ENCODE measurements at regions not wholly inside any gene's neighbourhood (a gene's known extent, or its start where the extent isn't known, plus 50 kb on each side); places are given as distances from the start of the nearest gene placed in this dataset.

DNA sequence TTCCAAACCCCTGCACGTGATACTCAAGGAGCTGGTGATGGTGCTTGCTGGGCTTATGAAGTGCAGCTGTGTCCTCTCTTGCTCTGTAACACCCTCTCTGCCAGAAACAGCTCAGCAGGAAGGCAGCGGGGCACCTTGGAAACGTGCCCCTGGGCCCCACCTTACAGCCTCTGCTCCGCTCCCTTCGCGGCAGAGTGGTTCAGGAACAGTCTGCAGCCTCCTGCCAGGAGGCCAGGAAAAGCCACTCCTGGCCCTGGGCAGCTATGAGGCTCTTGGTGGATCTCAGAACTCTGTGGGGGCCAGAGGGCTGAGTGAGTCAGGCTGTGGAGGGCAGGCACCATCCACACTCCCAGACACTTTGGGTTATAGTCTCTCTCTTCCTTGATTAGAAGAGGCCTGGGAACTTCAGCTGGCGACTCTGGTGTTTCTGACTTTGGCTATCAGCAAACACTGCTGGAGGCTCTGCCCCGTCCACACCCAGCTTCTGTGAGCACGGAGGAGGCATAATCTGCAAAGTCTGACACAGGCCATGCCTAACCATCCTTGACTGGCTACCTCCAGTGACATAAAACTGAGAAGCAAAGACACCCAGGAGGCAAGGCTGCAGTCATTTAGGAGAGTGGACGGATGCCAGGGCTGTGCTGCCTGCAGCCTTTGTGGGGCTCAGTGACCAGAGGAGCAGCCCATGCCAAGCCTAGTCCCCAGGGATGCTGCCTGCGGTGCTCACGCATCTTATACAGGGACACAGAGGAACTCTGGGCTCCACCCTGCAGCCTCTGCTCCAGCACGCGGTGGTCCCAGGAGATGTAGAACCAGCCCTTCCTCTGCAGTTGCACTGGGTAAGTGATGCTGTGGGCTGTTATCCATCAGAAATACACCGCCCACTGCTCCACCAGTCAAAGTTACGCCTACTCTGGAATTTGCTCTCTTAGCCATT is 65.3 kb downstream of the METRNL start:
- DNase-seq, result no peak

DNA sequence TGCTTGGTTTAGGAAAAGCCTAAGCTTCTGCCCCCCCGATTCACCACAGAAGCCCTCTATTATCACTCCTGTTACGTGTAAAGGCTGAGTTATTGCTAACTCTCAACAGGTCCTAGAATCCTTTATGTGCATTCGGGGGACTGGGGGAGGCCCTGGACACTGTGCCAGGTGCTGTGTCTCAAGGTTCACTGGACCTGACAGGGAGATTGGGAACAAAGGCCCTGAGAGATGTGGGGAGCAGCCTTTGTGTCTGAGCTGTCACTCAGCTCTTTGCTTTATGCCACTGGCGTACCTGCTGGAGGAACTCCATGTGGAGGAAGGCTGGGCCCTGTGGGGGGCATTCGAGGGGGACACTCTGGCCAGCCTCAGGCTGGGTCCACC is 65.9 kb downstream of the METRNL start:
- no peak for DNase-seq

GRCh38 chr17:83145831-83146230 is 66.4 kb downstream of the METRNL start:
- no peak for DNase-seq

GRCh38 chr17:83146347-83146746 is 66.9 kb downstream of the METRNL start:
- no peak for DNase-seq

- no peak for DNase-seq
These were observed 67.9 kb downstream of the METRNL start for GRCh38 chr17:83147280-83147679.

DNA sequence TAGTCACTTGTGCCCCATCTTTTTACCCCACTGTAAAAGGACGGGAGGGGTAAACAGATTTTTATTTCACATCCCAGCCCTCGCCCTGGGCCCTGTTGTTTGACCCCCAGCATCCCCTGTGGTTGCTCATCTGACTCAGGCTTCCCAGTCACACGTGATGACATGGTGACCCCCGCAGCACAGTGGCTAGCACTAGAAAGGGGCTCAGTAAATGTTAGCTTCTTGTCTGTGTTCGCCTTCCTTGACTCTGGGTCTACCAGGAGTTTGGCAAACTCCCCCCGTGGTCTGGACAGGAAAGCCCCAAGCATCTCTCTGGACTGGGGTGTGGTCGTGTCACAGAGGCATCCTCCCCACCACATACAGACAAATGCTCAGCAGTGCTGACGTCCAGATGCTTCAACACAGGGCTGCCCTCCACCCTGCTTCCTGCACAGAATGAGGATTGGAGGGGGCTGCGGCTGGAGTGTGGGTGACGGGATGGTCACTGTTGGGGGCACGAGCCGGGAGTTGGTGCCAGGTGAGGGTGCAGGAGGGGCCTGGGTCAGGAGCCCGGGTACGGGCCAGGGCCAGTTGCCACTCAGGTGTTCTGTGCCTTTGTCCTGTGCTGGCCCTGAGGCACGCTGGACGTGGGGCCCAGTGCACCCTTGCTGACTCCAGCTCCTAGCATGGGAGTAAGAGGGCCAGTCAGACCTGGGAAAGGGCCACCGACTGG is 69.1 kb downstream of the METRNL start:
- no peak for DNase-seq

DNA sequence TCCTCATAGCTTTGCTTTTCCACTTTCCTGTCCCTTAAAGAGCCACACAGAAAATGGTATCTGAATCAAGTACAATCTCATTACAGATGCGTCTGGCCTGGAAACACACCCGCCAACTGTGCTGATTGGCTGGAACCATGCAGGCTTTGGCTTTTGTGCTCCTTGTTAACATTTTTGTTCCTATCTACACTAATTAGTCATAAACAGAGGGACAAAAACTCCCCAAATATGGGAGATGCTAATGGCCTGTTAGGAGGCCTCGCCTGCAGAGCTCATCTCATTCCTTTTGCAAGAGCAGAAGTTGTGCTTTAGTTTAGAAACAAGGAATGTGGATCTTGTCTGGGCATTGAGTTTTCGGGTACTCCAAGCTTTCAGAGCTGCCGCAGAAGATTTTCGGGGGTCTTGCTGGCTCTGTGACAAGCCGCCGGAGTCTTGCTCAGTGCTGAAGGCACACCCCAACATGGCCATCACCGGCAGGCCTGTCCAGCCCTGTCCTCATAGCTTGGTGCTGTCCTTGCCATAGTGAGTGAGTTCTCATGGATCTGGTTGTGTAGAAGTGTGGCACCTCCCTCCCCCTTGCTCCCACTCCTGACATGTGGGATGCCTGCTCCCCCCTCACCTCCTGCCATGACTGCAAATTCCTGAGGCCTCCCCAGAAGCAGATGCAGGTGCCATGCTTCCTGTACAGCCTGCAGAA is 69.8 kb downstream of the METRNL start:
- DNase-seq, result no peak

- DNase-seq, result no peak
These were observed 70.4 kb downstream of the METRNL start for GRCh38 chr17:83149761-83150251.

DNA sequence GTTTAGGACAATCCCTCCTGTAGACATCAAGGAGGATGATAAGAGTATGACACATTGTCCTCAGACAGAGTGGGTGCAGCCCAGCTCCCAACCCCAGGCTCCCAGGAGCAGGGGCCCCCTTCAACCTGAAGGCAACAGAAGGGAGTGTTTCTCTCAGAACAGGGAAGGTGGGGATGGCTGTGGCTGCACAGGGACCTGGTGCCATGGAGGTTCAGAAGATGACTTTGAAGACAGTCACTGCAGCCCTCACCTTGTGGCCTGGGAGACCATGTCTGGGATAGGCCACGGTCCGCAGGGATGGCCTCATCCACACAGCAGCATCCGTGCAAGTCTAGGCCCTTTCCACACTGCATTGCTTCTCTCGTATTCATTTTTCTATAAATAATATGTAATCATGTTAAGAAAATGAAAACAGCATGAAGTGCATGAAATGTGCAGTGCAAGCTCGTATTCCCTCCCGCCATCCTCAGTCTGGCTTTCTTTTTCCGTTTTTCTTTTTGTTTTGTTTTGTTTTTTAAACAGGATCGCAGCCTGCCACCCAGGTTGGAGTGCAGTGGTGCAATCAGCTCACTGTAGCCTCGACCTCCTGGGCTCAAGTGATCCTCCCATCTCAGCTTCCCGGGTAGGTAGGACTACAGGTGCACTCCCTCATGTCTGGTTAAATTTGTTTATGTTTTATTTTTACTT is 71.1 kb downstream of the METRNL start:
- no peak for DNase-seq

DNA sequence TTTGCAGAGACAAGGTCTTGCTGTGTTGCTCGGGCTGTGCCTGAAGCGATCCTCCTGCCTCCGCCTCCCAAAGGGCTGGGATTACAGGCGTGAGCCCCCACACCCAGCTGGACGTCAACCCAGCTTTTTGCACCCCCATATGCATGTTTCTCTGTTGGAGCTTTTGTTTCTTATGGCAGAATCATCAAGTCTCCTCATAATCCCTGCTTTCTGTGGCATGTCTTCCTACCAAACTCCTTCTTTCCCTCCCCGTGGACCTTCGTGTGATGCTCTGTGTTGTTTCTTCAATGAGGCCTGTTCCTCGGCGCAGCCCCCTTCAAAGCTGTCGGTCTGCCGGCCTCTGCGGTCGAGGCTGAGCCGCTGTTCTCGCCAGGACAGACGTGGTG is 71.6 kb downstream of the METRNL start:
- no peak for DNase-seq

DNA sequence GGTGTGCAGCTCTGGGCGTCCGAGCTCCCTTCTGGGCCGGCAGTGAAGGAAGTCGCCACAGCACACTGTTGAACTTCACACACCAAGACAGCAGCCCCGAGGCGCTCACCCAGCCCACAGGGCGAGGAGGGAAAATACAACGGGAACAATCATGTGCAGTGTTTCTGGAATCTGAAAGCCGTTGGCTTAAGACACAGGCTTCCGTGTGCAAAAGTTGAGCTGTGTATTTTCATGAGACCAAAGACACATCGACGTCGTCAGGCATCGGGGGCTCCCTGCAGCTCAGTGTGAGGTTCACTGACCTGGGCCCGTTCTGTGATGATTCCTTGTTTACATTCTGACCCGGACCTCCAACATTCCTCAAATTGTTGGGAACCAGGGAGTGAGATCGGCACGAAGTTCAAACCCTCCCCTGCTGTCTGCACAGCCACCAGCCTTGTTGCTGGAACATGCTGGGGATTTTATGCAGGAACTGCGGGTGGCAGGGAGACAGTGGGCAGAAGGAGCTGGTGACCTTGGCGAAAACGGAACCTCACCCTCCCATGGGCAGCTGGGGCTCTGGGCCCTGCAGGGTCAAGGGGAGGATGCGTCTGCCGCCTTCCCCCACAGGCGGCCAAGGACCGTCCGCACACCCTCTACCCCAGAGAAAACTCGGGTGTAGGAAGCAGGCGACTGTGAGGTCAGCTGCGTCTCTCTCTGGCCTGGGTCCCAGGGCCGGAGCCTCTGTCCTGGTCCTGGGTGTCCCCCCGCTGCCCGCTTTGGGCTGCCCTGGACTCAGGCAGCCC is 72.2 kb downstream of the METRNL start:
- DNase-seq, result no peak

DNA sequence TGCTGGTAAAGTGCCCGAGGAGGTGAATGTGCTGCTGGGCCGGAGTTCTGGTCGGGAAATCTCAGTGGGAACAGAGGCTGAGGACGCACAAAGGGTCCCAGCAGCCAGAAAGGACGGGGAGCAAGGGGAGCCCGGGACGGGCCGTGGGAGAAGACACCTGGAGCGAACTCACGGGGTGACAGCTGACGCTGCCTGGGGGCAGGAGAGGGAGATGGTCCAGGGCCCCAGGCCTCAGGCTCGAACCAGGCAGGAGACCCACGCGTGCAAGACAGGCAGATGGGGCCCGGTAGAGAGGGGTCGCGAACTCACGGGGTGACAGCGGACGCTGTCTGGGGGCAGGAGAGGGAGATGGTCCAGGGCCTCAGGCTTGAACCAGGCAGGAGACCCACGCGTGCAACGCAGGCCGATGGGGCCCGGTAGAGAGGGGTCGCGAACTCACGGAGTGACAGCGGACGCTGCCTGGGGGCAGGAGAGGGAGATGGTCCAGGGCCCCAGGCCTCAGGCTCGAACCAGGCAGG is 72.9 kb downstream of the METRNL start:
- no peak for DNase-seq

- DNase-seq, result no peak
These were observed 73.6 kb downstream of the METRNL start for GRCh38 chr17:83152745-83153611.

DNA sequence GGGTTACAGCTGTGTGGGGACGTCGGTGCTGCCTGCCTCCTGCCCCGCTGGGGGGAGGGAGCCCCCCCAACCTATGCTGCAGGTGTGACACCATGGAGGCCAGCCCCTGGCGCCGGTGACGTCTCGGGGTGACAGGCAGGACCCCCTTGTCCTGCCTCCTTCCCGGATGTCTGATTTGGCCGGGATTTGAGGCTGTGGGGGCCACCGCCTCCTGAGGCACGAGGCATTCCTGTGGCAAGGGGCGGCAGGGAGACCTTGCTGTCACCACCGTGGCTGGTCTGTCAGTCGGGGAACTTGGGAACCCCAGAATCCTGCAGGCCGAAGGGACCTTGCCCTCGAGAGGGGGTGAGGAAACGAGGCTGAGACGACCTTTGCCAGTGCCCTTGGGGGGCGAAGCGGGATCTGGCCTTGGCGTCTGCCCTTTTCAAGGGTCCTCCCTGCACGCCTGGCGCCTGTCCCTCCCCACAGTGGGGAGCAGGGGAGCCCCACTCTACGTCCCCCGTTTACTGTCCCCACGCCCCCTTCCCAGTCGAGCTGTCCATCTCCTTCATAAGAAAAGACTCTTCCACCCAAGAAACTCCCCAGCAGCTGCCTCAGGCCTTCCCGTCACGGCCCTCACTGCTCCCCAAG is 74.4 kb downstream of the METRNL start:
- DNase-seq, result no peak

DNA sequence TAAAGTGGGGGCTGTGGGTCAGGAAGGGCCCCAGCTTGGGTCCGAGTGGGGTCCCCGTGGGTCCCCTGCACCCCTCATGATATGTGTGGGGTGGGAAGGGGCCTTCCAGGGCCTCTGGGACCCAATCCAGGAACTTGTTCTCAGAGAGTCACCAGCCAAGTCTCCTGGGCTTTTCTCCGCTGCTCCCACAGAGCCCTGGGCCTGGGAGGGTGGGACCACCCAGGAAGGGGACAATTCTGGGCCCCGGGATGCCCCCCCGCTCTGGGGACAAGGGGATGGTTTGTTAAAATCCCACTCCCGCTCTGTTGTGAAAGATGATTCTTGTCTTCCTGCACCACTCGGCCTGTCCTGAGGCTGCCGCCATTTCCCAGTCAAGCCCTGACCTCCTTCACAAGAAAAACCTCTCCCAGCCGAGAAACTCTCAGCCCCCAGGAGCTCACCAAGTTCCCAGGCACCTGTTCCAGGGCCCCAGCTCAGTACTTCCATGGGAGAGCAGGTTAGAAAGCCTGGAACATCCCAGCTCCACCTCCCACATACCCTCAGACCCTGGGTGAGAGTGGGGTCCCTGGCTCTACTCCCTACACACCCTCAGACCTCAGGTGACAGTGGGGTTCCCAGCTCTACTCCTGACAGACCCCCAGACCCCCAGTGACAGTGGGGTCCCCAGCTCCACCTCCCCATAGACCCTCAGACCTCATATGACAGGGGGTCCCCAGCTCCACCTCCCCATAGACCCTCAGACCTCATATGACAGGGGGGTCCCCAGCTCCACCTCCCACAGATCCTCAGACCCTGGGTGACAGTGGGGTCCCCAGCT is 75.1 kb downstream of the METRNL start:
- no peak for DNase-seq

GRCh38 chr17:83155128-83156121 is 76.0 kb downstream of the METRNL start:
- DNase-seq, result no peak

GRCh38 chr17:83156408-83156807 is 77.0 kb downstream of the METRNL start:
- DNase-seq, result no peak

Measured in stimulated activated CD4-positive, alpha-beta T cell treated with anti-CD3 and anti-CD28 coated beads, Interleukin-4, amount 100 ng/mL, for 4 hours (primary cell).